ENCODE measurements at regions not wholly inside any gene's neighbourhood (a gene's known extent, or its start where the extent isn't known, plus 50 kb on each side); places are given as distances from the start of the nearest gene placed in this dataset.
"Not testable (repeated sequence)": the region's sequence is repeated elsewhere in the genome, so short reads cannot be mapped to it uniquely, and the experiment has no call there.

DNA sequence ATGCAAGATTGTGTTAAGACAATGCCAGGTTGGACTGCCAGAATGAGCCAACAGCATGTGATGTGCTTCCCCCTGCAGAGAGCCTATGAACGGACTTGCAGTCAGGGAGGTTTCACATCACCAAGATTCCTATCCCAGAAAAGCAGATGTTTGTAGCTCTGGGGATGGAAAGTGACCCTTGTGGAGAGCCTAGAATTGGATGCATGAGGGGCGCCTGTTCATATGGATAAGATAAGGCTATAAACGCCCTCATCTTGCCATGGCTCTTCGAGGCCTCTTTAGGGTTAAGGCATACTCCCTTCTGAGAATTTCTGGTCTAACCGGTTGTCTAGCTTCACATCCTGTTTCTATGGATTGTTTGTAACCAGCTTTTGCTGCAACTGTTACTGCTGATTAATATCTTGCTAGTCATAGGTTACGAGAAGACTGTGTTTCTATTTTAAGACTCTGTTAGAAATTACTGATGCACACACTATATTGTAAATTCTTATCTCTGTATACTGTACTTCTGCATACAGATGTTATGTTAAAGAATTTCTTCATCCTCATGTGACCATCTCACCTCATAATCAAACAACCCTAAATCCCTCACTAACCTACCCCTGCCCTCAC, 295.8 kb downstream of the PTGER3 start:
- not testable (repeated sequence) for DNase-seq (ENCODE audit: low spot score)

DNA sequence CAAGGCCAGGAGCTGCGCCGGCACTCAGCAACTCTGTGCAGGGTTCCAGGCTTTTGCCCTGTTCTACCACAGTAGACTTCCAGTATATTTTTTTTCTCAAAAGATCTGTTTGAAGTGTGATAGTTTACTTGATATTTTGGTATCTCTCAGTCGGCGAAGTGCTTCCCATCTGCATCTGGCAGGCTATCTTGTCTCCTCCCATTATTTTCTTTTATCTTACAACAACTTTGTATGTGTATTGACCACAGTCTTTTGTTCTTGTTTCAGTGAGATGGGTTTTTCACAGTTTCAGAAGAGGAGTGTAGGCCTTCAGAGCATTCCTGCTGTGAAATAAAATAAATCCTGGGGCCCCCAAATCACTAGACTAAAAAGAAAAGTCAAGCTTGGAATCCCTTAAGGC, 292.9 kb downstream of the PTGER3 start:
- DNase-seq (ENCODE audit: low spot score): no peak

GRCh38 chr1:70760154-70760553, 287.5 kb downstream of the PTGER3 start:
- DNase-seq (ENCODE audit: low spot score): no peak

- no peak for DNase-seq (ENCODE audit: low spot score)
Observed at GRCh38 chr1:70762386-70762785, 285.2 kb downstream of the PTGER3 start.

DNA sequence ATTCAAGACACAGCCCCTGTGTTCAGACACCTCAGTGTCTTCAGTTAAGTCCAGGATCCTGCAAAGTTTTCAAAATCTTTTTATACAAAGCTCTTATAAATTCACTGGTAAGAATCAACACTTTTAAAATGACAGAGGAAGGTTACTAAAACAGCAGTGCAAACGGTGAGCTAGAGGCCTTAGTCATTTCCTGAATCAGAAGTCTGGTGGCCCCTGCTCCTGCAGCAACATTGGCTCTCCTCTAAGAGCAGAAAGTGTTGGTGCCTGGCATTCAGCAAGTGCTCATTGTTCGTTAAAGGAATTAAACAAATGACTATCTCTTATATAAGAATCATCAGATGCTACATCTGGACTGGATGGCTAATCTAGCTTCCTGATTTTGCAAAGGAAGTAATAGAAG, 282.9 kb downstream of the PTGER3 start:
- no peak for DNase-seq (ENCODE audit: low spot score)

DNA sequence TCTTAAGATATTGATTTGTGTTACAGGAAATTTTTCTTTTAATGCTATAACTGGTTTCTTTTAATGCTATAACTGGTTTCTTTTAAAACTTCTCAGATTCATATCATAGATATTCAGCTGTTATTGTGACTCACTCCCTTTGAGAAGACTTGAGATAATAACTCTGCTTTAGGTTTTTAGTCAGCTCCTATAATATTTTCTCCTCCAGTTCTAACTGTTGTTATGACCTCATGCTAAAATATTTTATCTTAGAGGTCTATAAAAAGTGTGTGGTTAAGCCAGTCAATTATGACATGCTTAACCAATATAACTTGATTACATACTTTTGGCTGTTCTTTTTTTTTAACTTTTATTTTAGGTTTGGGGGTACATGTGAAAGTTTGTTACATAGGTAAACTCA, 280.2 kb downstream of the PTGER3 start:
- no peak for DNase-seq (ENCODE audit: low spot score)

GRCh38 chr1:70768216-70768615, 279.4 kb downstream of the PTGER3 start:
- no peak for DNase-seq (ENCODE audit: low spot score)

GRCh38 chr1:70778056-70778762, 269.4 kb downstream of the PTGER3 start:
- no peak for DNase-seq (ENCODE audit: low spot score)

DNA sequence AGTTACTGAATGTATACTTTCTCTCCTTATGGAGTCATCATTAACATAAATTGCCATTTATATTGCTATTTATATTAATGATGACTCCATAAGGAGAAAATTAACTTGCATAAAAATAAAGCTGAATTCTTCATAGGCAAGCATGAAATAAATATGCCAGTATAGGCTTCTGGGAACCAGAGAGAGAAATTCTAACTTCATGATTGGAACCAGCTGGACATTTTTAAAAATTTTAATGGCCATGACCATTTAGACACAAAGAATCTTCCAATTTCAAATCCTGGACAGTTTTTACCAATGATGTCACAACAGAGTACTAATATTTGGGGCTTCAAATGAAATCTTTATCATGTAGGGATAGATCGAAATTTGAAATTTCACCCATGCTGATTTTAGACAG, 268.7 kb downstream of the PTGER3 start:
- no peak for DNase-seq (ENCODE audit: low spot score)

DNA sequence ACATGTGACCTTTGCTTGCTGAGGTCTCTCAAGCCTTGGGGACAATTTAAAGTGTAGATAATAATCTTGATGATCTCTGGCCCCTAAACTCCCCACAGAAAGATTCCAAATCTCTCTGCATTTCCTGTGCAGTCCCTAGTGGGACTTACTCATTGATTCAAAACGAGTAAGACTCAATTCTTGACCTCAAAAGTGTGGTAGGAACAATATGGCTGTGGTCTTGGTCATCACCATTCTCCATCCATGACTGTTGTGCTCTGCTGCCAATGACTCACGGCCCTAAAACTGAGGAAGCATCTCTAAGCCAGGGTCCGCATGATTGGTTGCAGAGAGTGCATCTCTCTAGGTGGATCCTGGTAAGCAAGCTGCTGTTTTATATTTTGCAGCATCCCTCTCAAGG, 268.0 kb downstream of the PTGER3 start:
- no peak for DNase-seq (ENCODE audit: low spot score)

DNA sequence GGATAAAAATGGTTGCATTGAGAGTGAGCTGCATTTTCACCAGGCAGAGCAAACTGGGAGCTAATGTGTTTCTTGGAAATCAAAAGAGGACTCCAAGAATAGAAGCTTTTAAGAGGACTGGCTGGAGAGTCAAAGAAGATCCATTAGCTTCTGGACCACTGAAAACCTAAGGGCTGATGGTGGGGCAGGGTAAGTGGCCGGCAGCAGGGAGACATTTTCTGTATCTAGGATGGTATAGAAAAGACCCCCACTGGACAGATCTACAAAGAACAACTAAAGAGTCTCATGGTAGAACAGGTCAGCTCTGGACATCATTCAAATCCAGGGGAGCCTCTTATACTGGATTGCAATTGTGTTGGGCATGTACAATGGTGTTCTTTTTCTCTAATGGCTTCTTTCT, 262.3 kb downstream of the PTGER3 start:
- DNase-seq (ENCODE audit: low spot score): no peak

DNA sequence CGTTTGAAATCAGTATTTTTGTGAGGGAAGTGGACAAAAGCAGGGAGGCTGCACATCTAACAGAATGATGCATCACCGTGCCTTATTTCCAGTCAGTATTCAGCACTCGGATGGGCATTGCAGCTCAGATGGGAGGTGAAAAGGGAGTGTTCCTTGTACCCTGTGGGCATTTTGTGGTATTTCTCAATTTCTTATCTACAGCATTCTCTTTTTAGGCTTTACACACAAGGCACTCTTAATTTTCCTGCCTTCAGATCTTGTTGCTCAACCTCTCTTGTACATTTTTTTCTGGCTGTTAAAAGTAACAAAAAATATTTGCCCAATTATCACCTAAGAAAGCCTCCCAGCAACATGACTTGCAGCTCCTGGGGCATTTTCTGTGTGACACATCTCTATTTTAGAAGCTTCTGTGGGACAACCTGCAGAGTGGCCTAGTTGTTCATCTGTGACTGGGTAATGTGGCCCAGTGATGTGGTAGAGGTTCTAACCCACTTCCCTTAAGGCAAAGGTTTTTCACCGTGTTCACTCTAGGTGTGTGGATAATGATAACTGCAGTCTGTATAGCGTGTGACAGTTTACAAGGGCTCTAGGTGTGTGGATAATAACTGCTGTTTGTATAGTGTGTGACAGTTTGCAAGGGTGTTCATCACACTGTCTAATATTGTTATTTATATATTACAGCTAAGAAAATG, 257.2 kb downstream of the PTGER3 start:
- DNase-seq (ENCODE audit: low spot score): no peak

DNA sequence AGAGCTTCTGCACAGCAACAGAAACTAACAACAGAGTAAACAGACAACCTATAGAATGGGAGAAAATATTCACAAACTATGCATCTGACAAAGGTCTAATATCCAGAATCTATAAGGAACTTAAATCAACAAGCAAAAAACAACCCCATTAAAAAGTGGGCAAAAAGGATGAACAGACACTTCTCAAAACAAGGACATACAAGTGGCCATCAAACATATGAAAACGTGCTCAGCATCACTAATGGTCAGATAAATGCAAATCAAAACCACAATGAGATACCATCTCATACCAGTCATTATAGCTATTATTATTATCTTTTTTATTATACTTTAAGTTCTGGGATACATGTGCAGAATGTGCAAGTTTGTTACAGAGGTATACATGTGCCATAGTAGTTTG, 252.6 kb downstream of the PTGER3 start:
- DNase-seq (ENCODE audit: low spot score): not testable (repeated sequence)

DNA sequence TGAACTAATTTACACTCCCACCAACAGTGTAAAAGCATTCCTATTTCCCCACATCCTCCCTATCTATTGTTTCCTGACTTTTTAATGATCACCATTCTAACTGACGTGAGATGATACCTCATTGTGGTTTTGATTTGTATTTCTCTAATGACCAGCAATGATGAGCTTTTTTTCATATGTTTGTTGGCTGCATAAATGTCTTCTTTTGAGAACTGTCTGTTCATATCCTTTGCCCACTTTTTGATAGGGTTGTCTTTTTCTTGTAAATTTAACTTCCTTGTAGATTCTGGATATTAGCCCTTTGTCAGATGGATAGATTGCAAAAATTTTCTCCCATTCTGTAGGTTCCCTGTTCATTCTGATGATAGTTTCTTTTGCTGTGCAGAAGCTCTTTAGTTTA, 251.3 kb downstream of the PTGER3 start:
- DNase-seq (ENCODE audit: low spot score): not testable (repeated sequence)

DNA sequence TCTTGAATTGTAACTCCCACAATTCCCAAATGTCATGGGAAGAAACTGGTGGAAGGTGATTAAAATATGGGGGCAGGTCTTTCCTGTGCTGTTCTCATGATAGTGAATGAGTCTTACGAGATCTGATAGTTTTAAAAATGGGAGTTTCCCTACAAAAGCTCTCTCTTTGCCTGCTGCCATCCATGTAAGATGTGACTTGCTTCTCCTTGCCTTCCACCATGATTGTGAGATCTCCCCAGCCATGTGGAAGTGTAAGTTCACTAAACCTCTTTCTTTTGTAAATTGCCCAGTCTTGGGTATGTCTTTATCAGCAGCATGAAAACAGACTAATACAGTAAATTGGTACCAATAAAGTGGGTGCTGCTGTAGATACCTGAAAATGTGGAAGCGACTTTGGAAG, 245.0 kb downstream of the PTGER3 start:
- DNase-seq (ENCODE audit: low spot score): not testable (repeated sequence)

GRCh38 chr1:70805641-70806040, 242.0 kb downstream of the PTGER3 start:
- DNase-seq (ENCODE audit: low spot score): no peak

GRCh38 chr1:70807088-70807664, 240.4 kb downstream of the PTGER3 start:
- no peak for DNase-seq (ENCODE audit: low spot score)

DNA sequence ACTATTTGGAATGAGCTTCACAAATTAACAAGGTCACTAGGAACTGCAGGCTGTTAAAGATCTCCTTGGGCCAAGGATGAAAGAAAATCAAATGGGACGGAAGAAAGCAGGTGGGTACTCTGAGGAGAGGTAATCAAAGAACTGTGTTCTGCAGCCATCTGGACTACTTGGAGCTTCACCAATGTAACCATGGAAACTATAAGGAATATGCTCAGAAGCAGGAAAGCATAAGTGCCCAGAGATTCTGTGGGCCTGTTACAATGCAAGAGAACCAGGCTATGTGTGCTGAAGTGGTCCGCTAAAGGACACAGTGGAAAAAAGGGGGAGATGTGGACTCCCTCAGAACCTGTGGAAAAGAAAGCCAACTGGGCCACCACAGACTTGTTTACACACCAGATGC, 238.5 kb downstream of the PTGER3 start:
- DNase-seq (ENCODE audit: low spot score): no peak

DNA sequence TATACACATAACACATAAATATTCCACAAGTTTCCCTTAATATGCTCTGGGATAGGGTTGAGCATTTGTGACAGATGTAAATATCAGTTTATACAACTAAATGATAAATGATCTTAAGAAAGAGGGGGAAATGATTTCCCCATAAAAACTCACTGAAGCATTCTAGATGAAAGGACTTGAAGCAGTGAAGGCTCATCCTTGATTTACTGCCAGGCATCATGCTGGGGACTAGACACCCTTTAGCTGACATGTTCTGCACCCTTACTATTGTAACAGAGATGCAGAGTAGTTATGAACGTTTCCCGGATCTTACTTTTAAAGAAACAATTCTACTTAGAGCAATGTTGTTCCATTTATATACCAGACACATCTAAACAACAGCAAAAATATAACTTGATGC, 235.8 kb downstream of the PTGER3 start:
- DNase-seq (ENCODE audit: low spot score): no peak

DNA sequence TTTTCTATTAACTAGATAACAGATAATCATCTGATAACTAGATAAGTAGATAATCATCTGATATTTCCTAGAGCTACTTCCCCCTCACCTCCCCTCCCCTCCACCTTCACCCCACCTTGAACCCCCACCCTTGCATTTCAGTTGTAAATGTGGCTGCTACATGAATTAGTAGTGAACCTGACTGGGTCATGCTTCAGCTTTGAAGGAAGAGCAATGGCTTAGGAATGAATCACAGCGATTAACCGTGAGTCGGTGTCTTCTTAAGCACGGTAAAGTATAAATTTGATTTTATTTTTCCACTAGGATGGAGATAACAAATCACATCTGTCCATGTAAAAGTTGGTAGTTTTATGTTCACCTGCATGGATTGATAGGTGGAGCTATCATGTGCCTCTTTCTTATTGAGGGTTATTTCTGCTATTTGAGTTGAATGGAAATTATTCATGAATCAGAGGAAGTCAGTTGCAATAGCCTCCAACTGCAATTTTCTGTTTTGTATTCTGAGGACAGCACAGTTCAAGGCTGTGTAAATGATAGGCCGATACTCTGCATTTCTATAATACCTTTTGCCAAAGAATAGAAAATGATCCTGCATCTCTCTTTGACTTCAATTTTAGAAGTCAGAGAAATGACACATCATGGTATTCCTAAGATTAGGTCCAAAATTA, 235.0 kb downstream of the PTGER3 start:
- DNase-seq (ENCODE audit: low spot score): no peak

DNA sequence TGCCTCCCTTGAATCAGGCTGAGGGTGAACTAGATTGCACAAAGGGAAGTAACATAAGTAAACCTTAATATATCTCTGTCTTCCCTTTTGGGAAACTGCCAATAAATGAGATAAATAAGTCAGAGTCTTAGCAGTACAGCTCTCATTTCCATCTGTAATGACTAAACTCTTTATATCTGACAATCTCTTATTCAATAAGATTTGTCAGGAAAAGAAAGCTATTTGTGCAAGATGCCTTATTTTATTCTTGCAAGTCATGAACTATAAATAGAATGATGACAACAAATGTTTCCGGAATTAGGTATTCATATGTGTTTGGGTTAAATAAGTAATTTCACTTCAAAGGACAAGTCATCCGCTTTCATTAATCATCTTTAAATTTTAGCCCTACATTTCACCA, 229.2 kb downstream of the PTGER3 start:
- DNase-seq (ENCODE audit: low spot score): no peak

DNA sequence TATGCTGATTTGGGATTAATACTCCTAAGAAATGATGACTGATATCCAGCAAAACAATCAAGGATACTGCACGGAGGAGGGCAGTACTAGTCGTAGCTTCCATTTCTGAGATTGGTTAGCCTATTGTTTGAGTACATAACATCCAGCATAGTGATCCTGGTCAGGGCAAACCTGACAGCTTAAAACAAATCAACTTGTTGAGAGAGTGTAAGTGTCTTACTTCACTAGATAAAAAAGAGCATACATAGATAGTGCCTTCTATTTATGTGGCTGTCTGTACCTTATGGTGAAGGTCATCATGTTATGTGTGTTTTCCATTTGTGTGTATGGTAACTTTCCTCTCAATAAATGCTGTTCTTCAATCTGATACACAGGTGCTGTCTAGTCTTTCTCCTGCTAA, 228.4 kb downstream of the PTGER3 start:
- DNase-seq (ENCODE audit: low spot score): no peak

DNA sequence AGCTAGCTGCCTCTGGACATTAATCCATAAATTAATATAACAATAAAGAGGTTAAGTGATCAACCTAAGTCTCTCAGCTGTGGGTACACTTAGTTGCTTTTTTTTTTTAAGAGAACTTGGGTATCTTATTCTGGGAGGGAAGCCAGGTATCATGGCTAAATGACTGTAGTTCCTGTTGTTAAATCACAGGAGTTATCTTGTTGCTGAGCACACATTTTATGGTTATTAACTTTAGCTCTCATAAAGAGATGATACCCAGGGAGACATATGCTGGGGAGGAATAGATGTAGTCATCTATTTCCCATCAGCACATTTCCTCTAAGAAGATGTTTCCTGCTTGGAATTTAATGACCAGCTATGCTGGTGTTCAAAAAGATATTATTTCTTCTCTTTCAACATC, 227.8 kb downstream of the PTGER3 start:
- no peak for DNase-seq (ENCODE audit: low spot score)
